ENCODE measurements at regions not wholly inside any gene's neighbourhood (a gene's known extent, or its start where the extent isn't known, plus 50 kb on each side); places are given as distances from the start of the nearest gene placed in this dataset.

GRCh38 chrX:110414679-110415439 lies 56.2 kb downstream of the RTL9 start:
- H3K27ac ChIP-seq (ENCODE audit: extremely low read length, insufficient read depth, low read length), result no peak overlapping the region
- H3K4me1 ChIP-seq (ENCODE audit: insufficient read depth, low read length), result no peaks in the 10 kb centered on the region

More at GRCh38 chrX:110414679-110415439, 56.2 kb downstream of the RTL9 start:
- H3K9me3 ChIP-seq (ENCODE audit: low read length), result no peaks in the 10 kb centered on the region
- no peaks in the 10 kb centered on the region for H3K79me2 ChIP-seq (ENCODE audit: insufficient read depth, low read length)
- no peaks in the 10 kb centered on the region for H3K27me3 ChIP-seq (ENCODE audit: control insufficient read depth in 1 of 2, insufficient read depth in 2 of 2, low read length in 2 of 2)
- BruUV-seq (replicated peaks), result no TSS peak
- H3K9ac ChIP-seq (ENCODE audit: insufficient read depth, low read depth, low read length), result no peak overlapping the region
- no peak overlapping the region for H3K4me3 ChIP-seq (replicated peaks in 1 of 3; ENCODE audit: insufficient read depth in 1 of 3, low read depth in 2 of 3, low read length in 3 of 3)
- intact Hi-C loops (cut with micrococcal nuclease; ENCODE audit: unreplicated experiment), result no loop called here
- in situ Hi-C loops (cut with HindIII; ENCODE audit: extremely low pct_ligation_motif_present, low pct_unique_long_range_greater_than_20kb), result loop anchor here (25.0 kb wide), 1 partner anchor 503 kb away; no protein-coding TSS in a partner anchor
- H3K4me2 ChIP-seq (ENCODE audit: low read depth, low read length), result no peak overlapping the region
- no peak overlapping the region for H2AFZ ChIP-seq (ENCODE audit: low read length)
- no peaks in the 10 kb centered on the region for H3K36me3 ChIP-seq (replicated peaks in 1 of 2; ENCODE audit: control insufficient read depth in 1 of 2, insufficient read depth in 2 of 2, low read length in 2 of 2)
- 0% methylated on average over 1 of the region's 1 CpG for WGBS (ENCODE audit: low lambda C conversion rate)
- no peak for ATAC-seq
- ChIA-PET POLR2A (no interaction called here), CTCF (ENCODE audit: low intra/inter-chr PET ratio, low total read pairs) (no interaction called here)
- H4K20me1 ChIP-seq (ENCODE audit: insufficient read depth, low read length), result no peaks in the 10 kb centered on the region
- TF ChIP-seq ZNF609 (CRISPR knock-in tag; IDR thresholded peaks at IDR 0.05; ENCODE audit: borderline replicate concordance) (no peak), UBTF (CRISPR knock-in tag; IDR thresholded peaks at IDR 0.05) (no peak)
- no peak for FAIRE-seq
- no peak for DNase-seq (ENCODE audit: low spot score)

All from HepG2 (cell line).